ENCODE measurements at regions not wholly inside any gene's neighbourhood (a gene's known extent, or its start where the extent isn't known, plus 50 kb on each side); places are given as distances from the start of the nearest gene placed in this dataset.
A peak's percentile ranks its signal among the peaks of the same experiment; 100 is the strongest.

DNA sequence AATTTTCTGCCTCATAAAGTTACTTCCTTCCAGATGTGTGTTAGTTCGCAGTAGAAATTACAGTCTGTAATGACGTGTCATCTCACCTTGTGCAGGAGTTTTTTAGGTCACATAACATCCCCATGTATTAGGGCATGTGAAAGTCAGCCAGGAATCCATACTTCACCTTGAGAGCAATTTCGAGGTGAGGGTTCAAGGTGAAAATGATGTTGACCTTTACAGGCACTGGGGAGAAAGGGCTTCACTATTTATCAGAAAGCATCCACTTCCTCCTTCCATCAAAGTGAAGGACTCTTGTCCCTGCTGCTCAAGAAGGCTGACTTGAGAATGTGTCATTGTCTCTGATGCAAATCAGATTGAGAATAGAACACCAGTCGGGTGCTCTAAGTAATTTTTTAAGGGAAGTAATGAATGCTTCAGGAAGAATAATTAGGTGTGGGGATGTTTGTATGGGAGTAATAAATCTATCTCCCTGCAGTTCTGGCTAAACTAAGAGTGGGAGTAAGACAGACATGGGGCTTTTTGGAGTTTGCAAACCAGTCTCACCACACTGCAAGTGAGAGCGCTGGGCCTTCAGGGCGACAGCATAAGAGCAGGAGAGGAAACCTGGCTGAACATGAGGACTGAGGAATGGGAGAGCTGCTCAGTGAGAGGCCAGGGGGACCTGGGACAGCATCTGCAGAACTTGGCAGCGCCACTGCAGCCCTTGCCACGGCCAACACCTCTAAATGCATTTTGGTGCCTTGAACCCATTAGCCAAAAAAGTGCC is 85.9 kb upstream of the IL12A start:
- H3K4me1 Mint-ChIP-seq (ENCODE audit: low read depth) = no peaks in the 10 kb centered on the region
- peaks cover 17% of the 10 kb centered on the region for H3K27me3 Mint-ChIP-seq (ENCODE audit: low read depth)
- DNase-seq (no peak), ATAC-seq (replicated peaks in 1 of 2) (no peak)
- no peaks in the 10 kb centered on the region for H3K36me3 Mint-ChIP-seq (ENCODE audit: insufficient read depth in 2 of 2)
- no peaks in the 10 kb centered on the region for H3K9me3 Mint-ChIP-seq
- H3K4me3 Mint-ChIP-seq = no peak overlapping the region
- H3K27ac Mint-ChIP-seq = no peak overlapping the region

GRCh38 chr3:159904455-159904854 is 84.2 kb upstream of the IL12A start:
- peaks cover 17% of the 10 kb centered on the region for H3K27me3 Mint-ChIP-seq (ENCODE audit: low read depth)
- no peak for ATAC-seq (replicated peaks in 1 of 2)
- no peak overlapping the region for H3K27ac Mint-ChIP-seq
- H3K4me3 Mint-ChIP-seq = no peak overlapping the region
- no peak for DNase-seq
- no peaks in the 10 kb centered on the region for H3K36me3 Mint-ChIP-seq (ENCODE audit: insufficient read depth in 2 of 2)
- no peaks in the 10 kb centered on the region for H3K9me3 Mint-ChIP-seq
- no peaks in the 10 kb centered on the region for H3K4me1 Mint-ChIP-seq (ENCODE audit: low read depth)

- peaks cover 17% of the 10 kb centered on the region for H3K27me3 Mint-ChIP-seq (ENCODE audit: low read depth)
- H3K4me1 Mint-ChIP-seq (ENCODE audit: low read depth) = no peaks in the 10 kb centered on the region
- peak overlapping the region; percentile 9 for H3K27ac Mint-ChIP-seq
- H3K9me3 Mint-ChIP-seq = no peaks in the 10 kb centered on the region
- no peak for DNase-seq
- no peak overlapping the region for H3K4me3 Mint-ChIP-seq
- ATAC-seq (replicated peaks in 1 of 2) = no peak
- no peaks in the 10 kb centered on the region for H3K36me3 Mint-ChIP-seq (ENCODE audit: insufficient read depth in 2 of 2)
These were observed 83.7 kb upstream of the IL12A start for GRCh38 chr3:159904911-159905310.

DNA sequence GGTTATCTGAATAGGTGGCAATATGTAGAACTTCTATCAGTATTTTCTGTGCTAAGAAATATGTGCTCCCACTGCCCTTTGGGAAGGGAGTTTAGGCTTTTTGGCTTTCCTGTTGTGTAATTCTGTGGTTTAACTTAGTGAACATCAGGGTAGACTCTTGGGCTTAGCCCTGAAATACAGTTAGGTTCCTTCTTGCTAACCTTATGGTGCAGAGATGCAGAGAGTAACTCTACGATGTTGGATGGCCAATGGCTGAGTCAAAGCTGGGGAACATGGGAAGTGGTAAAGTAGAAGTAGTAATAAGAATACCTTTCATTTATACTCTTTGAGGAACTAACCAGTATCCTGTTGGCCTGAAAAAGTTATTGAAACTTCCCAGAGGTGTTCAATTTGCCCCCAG is 80.8 kb upstream of the IL12A start:
- no peak overlapping the region for H3K27ac Mint-ChIP-seq
- peaks cover 2% of the 10 kb centered on the region for H3K27me3 Mint-ChIP-seq (ENCODE audit: low read depth)
- H3K9me3 Mint-ChIP-seq = no peaks in the 10 kb centered on the region
- no peaks in the 10 kb centered on the region for H3K36me3 Mint-ChIP-seq (ENCODE audit: insufficient read depth in 2 of 2)
- DNase-seq (no peak), ATAC-seq (replicated peaks in 1 of 2) (no peak)
- peaks cover 11% of the 10 kb centered on the region for H3K4me1 Mint-ChIP-seq (ENCODE audit: low read depth)
- no peak overlapping the region for H3K4me3 Mint-ChIP-seq

GRCh38 chr3:159910991-159911663 is 77.5 kb upstream of the IL12A start:
- DNase-seq (peak in 1 of 2 donors; percentile 5), ATAC-seq (replicated peaks in 1 of 2) (peak; percentile 32 to 42)
- no peaks in the 10 kb centered on the region for H3K36me3 Mint-ChIP-seq (ENCODE audit: insufficient read depth in 2 of 2)
- no peaks in the 10 kb centered on the region for H3K9me3 Mint-ChIP-seq
- H3K27ac Mint-ChIP-seq = peak overlapping the region; percentile 35
- peak overlapping the region; percentile 44 to 45 for H3K4me3 Mint-ChIP-seq
- H3K4me1 Mint-ChIP-seq (ENCODE audit: low read depth) = peaks cover 11% of the 10 kb centered on the region
- H3K27me3 Mint-ChIP-seq (ENCODE audit: low read depth) = peaks cover 6% of the 10 kb centered on the region

DNA sequence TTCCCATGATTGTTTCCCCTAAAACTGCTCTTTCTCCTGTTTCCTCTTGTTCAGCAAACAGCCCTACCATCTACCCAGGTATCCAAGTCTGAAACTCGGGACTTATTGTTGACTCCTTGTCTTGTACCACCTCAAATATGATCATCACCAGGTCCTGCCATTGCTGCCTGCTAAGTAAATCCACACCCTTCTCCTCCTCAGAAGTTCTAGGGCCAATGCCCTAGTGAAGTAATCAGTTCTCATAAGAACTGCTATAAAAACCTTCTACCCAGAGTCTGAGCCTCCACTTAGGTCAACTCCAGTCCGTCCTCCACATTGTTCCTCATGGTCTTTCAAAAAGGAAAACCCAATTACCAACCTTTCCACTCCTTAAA is 77.0 kb upstream of the IL12A start:
- Mint-ChIP-seq H3K27ac (no peak overlapping the region), H3K9me3 (no peaks in the 10 kb centered on the region), H3K4me3 (peak overlapping the region; percentile 44 to 45), H3K36me3 (ENCODE audit: insufficient read depth in 2 of 2) (no peaks in the 10 kb centered on the region), H3K4me1 (ENCODE audit: low read depth) (peaks cover 11% of the 10 kb centered on the region), H3K27me3 (ENCODE audit: low read depth) (peaks cover 7% of the 10 kb centered on the region)
- ATAC-seq (replicated peaks in 1 of 2) (no peak), DNase-seq (no peak)

DNA sequence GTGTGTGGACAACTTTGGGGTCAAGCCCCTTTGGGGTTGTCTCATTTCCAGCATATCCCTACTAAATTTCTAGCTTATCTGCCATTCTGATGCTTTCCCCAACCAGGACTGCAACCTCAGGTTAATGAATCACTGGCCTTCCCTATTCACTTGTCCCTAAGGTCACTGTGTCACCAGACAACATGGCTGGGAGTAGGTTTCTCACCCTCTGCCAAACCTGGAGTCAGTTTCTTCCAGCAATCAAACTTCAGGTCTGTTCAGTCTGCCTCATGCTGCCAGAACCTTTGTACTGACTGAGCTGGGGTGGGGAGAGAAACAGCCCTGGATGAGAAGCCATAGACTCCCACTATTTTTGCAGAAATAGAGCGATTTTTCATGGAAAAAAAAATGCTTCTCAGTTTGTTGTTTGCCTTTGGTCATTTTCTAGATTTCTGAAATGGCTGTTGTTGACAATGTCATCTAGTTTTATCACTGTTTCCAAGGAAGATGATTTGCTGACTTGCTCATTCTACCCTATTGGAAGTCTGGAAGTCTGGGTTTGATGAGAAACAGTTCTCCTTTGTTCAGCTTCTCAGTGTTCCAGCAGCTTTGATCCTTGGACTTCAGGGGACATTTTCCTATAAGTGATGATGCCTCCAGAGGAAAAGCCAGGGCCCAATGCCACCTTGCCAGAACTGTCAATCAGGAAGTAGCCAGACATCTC is 74.8 kb upstream of the IL12A start:
- H3K27me3 Mint-ChIP-seq (ENCODE audit: low read depth) = peaks cover 7% of the 10 kb centered on the region
- H3K9me3 Mint-ChIP-seq = no peaks in the 10 kb centered on the region
- no peaks in the 10 kb centered on the region for H3K36me3 Mint-ChIP-seq (ENCODE audit: insufficient read depth in 2 of 2)
- ATAC-seq (replicated peaks in 1 of 2) (no peak), DNase-seq (no peak)
- no peak overlapping the region for H3K27ac Mint-ChIP-seq
- no peak overlapping the region for H3K4me3 Mint-ChIP-seq
- H3K4me1 Mint-ChIP-seq (ENCODE audit: low read depth) = peaks cover 11% of the 10 kb centered on the region

GRCh38 chr3:159914426-159914825 is 74.2 kb upstream of the IL12A start:
- ATAC-seq (replicated peaks in 1 of 2) (no peak), DNase-seq (no peak)
- peaks cover 11% of the 10 kb centered on the region for H3K4me1 Mint-ChIP-seq (ENCODE audit: low read depth)
- no peaks in the 10 kb centered on the region for H3K9me3 Mint-ChIP-seq
- H3K4me3 Mint-ChIP-seq = no peak overlapping the region
- no peaks in the 10 kb centered on the region for H3K36me3 Mint-ChIP-seq (ENCODE audit: insufficient read depth in 2 of 2)
- peaks cover 7% of the 10 kb centered on the region for H3K27me3 Mint-ChIP-seq (ENCODE audit: low read depth)
- H3K27ac Mint-ChIP-seq = no peak overlapping the region

- DNase-seq (no peak), ATAC-seq (replicated peaks in 1 of 2) (no peak)
- Mint-ChIP-seq H3K9me3 (no peaks in the 10 kb centered on the region), H3K27me3 (ENCODE audit: low read depth) (peaks cover 11% of the 10 kb centered on the region), H3K36me3 (ENCODE audit: insufficient read depth in 2 of 2) (no peaks in the 10 kb centered on the region), H3K27ac (no peak overlapping the region), H3K4me3 (no peak overlapping the region), H3K4me1 (ENCODE audit: low read depth) (peaks cover 9% of the 10 kb centered on the region)
These were observed 72.6 kb upstream of the IL12A start for GRCh38 chr3:159916052-159916451.

GRCh38 chr3:159917141-159917540 is 71.5 kb upstream of the IL12A start:
- no peak overlapping the region for H3K4me3 Mint-ChIP-seq
- ATAC-seq (replicated peaks in 1 of 2) = no peak

DNA sequence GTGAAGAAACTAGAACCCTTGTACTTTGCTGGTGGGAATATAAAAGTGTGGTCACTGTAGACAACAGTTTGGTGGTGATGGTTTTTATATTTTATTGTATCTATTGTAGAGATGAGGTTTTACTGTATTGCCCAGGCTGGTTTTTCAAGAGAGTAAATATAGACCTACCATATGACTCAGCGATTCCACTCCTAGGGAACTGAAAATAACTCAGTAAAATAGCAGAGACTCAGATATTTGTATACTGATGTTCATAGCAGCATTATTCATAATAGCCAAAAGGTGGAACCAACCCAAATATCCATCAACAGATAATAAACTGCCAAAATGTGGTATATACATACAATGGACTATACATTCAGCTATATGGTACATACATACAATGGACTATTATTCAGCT is 68.8 kb upstream of the IL12A start:
- no peak for ATAC-seq (replicated peaks in 1 of 2)
- H3K27me3 Mint-ChIP-seq (ENCODE audit: low read depth) = peaks cover 11% of the 10 kb centered on the region
- H3K36me3 Mint-ChIP-seq (ENCODE audit: insufficient read depth in 2 of 2) = no peaks in the 10 kb centered on the region
- no peak for DNase-seq
- no peak overlapping the region for H3K27ac Mint-ChIP-seq
- H3K4me1 Mint-ChIP-seq (ENCODE audit: low read depth) = no peaks in the 10 kb centered on the region
- no peaks in the 10 kb centered on the region for H3K9me3 Mint-ChIP-seq
- no peak overlapping the region for H3K4me3 Mint-ChIP-seq

More at GRCh38 chr3:159917141-159917540, 71.5 kb upstream of the IL12A start:
- Mint-ChIP-seq H3K9me3 (no peaks in the 10 kb centered on the region), H3K4me1 (ENCODE audit: low read depth) (no peaks in the 10 kb centered on the region), H3K27me3 (ENCODE audit: low read depth) (peaks cover 11% of the 10 kb centered on the region), H3K27ac (no peak overlapping the region), H3K36me3 (ENCODE audit: insufficient read depth in 2 of 2) (no peaks in the 10 kb centered on the region)
- DNase-seq = no peak

- H3K36me3 Mint-ChIP-seq (ENCODE audit: insufficient read depth in 2 of 2) = no peaks in the 10 kb centered on the region
- no peak for DNase-seq
- H3K27ac Mint-ChIP-seq = no peak overlapping the region
- H3K9me3 Mint-ChIP-seq = no peaks in the 10 kb centered on the region
- H3K27me3 Mint-ChIP-seq (ENCODE audit: low read depth) = peaks cover 5% of the 10 kb centered on the region
- no peak overlapping the region for H3K4me3 Mint-ChIP-seq
- ATAC-seq (replicated peaks in 1 of 2) = no peak
- no peaks in the 10 kb centered on the region for H3K4me1 Mint-ChIP-seq (ENCODE audit: low read depth)
These were observed 66.3 kb upstream of the IL12A start for GRCh38 chr3:159922193-159922840.

- H3K9me3 Mint-ChIP-seq = no peaks in the 10 kb centered on the region
- no peaks in the 10 kb centered on the region for H3K36me3 Mint-ChIP-seq (ENCODE audit: insufficient read depth in 2 of 2)
- ATAC-seq (replicated peaks in 1 of 2) (no peak), DNase-seq (no peak)
- no peaks in the 10 kb centered on the region for H3K4me1 Mint-ChIP-seq (ENCODE audit: low read depth)
- no peak overlapping the region for H3K4me3 Mint-ChIP-seq
- no peak overlapping the region for H3K27ac Mint-ChIP-seq
- H3K27me3 Mint-ChIP-seq (ENCODE audit: low read depth) = peaks cover 5% of the 10 kb centered on the region
These were observed 65.7 kb upstream of the IL12A start for GRCh38 chr3:159922861-159923312.

Data from activated T-cell treated with anti-CD3 and anti-CD28 coated beads, Interleukin-2, amount 50 U/mL, for 72 hours (primary cell).